ENCODE measurements at regions not wholly inside any gene's neighbourhood (a gene's known extent, or its start where the extent isn't known, plus 50 kb on each side); places are given as distances from the start of the nearest gene placed in this dataset.

DNA sequence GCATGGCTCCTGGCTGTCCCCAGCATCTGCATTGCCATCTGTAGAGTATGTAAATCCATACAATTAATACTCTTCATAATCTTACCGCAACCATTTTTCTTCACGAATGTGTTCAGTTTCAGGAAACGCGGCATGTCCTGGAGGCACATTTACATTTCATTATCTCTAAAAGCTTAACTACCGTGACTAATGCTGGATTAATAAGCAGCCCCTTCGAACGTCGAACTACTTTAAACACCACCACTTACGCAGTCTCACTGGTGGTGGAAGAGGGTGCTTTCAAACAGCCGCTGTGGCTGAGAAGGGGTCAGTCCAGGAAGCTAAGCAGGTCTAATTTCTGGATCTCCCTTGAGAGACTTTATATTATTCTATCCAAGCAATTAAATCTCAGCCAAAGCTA lies 85.6 kb downstream of the C5orf15 start:
- TF ChIP-seq, protein P1, sequence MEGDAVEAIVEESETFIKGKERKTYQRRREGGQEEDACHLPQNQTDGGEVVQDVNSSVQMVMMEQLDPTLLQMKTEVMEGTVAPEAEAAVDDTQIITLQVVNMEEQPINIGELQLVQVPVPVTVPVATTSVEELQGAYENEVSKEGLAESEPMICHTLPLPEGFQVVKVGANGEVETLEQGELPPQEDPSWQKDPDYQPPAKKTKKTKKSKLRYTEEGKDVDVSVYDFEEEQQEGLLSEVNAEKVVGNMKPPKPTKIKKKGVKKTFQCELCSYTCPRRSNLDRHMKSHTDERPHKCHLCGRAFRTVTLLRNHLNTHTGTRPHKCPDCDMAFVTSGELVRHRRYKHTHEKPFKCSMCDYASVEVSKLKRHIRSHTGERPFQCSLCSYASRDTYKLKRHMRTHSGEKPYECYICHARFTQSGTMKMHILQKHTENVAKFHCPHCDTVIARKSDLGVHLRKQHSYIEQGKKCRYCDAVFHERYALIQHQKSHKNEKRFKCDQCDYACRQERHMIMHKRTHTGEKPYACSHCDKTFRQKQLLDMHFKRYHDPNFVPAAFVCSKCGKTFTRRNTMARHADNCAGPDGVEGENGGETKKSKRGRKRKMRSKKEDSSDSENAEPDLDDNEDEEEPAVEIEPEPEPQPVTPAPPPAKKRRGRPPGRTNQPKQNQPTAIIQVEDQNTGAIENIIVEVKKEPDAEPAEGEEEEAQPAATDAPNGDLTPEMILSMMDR (IDR thresholded peaks at IDR 0.05): no peak
- TF ChIP-seq POLR2A (IDR thresholded peaks at IDR 0.05): no peak
